Fibroblast of skin of left quadriceps (primary cell): ENCODE measurements at regions not wholly inside any gene's neighbourhood (a gene's known extent, or its start where the extent isn't known, plus 50 kb on each side); places are given as distances from the start of the nearest gene placed in this dataset.

Experiments used
- DNase-seq, 2 experiments: peaks; one replicate each; pipeline ENCODE4 v3.0.0-alpha.2; 2013; ENCODE audit warnings: low read depth in 2 of 2

DNA sequence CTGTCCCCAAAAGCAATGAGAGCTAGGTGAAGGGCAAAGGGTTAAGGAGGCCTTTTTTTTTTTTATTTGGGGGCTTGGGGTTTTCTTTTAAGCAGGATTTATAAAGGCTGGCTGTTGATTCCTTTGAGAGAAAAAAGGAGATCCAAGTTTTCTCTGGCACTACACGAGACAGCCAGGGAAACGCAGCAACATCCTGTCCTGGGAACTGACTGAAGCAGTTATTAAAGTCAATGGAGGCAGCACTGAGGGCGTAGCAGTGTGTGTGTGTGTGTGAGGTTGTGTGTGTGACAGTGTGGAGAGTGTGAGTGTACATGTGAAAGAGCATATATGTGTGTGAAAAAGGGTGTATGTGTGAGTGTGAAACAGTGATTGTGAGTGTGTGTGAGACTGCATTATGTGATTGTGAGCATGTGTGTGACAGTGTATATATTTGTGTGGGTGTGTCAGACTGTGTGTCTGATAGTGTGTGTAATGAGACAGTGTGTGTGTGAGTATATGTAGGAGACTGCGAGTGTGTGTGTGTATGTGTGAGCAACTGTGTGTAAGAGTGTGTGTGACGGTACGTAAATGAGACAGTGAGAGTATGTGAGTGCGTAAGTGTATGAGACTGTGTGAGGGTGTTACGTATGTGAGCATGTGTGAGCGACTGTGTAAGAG, 65.9 kb upstream of the TIAM1 start:
- no peak for DNase-seq

DNA sequence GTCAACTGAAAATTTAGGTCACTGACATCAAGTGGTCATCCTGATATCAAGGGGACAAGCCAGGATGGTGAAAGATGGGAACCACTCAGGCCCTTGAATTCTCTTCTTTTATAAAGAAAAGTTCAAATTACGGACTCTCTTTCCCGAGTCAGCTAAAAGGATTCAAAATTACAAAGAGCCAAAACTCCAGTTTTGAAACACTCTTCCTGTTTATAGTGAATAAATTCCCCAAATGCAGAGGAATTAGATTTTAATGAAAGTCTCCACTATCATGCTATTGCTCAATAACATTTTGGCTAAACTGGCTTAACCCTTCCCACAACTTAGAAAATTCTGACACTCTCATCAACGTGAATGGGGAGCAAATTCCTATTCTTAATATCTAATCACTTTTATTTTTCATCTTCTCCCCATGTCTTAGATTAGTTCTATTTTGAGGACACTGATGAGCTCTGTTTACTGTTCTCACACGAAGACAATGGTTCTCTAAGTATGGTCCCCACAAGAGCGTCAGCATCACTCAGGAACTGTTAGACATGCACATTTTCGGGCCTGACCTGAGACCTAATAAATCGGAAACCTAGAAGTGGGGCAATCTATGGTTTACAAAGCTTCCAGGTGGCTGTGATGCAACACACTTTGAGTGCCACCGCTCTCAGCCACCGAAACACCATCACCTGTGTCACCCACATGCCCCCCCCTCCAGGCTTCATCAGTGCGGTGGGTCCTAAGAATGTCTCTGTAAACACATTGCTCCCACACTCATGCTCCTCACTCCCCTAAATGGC, 64.4 kb upstream of the TIAM1 start:
- DNase-seq, result no peak

DNA sequence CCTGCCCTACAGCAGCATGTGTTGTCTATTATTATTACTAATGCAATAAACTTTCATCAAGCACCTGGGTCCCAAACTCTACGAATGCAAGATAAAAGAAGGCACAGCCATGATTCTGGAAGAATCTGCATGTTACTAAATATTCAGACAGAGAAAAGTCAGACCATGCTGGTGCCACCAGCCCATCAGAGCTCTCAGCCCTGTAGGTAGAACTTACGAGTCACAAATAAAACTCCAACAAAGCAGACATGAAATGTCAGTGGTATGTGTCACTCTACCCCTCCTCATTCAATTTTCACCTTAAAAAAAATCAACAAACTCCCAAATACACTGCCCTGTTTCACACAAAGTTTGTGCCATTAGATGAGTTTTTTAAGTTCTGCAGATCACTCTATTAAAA, 62.4 kb upstream of the TIAM1 start:
- no peak for DNase-seq

DNA sequence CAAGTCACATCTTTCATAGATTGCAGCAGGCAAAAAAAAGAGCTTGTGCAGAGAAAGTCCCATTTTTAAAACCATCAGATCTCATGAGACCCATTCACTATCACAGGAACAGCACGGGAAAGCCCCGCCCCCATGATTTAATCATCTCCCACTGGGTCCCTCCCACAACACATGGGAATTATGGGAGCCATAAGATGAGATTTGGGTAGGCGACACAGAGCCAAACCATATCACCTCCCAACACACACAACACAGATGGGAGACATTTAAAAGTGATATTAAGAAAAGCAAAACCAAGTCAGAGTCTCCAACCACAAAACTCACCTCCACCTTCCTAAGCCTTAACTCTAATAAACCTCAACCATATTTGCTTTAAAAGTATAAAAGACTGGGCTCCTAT, 61.5 kb upstream of the TIAM1 start:
- no peak for DNase-seq

DNA sequence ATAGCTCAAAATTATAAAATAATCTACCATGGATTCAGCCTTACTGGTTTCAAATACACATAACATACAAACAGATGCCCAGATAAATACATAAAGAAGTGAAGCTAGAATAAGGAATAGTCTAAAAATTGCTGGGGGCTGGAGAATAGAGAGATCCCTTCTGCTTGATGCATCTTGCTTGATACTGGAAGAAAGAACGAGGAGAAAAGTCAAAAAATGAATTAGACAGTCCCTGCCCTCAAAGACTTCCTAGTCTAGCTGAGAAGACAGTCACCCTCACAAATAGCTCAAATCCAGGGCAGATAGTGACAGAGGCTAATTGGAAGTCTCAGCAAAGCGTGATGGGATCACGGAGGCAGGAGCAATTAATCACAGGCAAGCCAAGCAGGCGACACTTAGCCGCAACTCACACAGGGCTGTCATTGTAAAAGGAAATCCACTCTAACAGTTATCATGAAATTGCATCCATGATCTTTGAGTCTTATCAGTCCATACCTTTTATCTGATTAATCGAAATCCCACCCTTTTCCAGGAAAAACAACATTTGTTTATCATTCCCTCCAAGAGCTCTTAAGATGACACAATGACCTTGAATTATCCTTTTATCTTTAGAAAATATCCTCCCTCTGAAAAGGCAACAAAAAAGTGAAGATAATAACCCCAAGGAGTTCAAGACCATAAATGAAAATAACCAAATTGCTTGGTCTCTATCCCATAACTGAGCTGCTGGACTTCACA, 59.7 kb upstream of the TIAM1 start:
- no peak for DNase-seq

DNA sequence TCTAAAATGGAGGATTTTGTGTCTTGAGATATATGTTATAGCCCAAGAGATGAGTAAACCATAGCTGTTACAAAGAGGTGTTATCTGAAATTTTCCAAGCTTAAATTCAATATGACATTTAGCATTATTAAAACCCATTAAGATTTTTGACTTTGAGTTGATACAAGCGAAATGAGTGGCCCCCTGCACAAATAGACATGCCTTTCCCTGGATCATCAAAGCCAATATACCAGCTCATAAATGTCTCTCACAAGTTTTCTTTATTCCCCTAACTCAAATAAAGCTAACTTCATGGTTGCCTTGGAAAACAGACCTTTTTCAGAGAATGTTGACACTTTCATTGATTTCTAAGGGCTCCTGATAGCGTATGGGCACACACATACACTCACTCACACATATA, 55.5 kb upstream of the TIAM1 start:
- DNase-seq, result no peak

DNA sequence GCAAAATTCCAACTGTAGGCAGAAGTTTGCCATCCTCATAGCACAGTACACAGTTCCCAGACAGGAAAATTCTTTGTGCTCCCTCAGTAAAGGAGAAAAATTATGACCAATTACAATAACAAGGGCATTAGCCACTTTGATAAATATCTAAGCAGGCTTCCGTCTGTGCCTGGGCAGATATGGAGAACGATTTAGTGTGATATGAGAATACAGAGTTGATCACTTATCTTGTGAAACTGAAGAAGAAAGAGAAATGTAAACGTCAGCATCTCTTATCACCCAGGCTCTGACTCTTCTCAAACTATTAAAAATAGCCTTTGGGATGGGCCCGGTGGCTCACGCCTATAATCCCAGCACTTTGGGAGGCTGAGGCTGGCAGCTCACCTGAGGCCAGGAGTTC, 54.5 kb upstream of the TIAM1 start:
- no peak for DNase-seq

DNA sequence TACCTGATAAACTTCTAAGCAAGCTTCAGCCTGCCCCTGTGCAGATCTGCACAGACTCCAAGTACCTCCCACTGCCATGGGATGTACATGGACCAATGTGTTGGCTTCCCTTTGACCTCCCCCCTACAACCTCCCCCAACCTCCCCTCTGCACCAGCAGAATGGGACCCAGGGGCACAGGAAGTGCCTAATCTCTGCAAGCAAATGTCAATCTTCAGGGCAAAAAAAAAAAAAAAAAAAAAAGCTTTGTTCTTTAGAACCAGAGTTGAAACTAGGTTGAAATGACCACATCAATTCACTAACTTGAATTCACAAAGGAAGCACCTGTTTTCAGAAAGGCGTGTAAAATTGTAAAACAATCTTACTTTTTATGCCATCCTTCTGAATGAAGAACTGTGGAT, 53.9 kb upstream of the TIAM1 start:
- no peak for DNase-seq

DNA sequence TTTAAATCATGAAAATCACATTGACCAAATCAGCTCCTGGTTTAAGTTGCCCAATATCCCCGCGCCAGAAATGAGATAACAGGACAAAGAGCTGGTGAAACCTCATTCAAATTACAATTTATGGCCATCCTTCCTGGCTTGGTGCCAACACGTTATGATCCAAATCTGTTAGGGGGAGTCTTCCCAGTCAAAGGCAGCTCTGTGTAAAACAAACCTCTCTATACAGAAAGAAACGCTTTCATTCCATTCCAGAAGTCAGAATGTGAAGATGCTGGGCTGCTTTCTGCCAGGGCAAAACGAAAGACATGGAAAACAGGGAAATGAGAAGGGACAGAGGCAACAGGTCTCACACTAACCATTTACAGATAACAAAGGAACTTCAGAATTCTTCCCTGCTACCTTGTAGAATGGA, 53.5 kb upstream of the TIAM1 start:
- DNase-seq, result no peak

DNA sequence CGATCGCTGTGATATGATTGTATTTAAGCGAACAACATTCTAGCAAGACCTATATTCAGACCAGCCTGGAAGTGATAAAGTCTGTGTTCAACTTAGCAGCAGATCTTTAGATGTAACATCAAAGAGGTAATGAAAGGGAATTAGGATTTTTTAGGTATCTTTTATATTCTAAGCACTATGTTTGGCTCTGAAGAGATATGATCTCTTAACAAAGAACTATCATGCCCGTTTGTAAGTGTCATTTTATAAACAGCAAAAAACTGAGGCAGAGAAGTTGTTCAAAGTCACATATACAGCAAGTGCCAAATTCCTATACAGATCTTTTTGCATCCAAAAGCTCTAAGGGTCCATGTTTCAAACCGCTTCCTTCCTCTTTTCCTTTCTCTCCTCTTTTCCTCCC, 53.0 kb upstream of the TIAM1 start:
- DNase-seq, result no peak

DNA sequence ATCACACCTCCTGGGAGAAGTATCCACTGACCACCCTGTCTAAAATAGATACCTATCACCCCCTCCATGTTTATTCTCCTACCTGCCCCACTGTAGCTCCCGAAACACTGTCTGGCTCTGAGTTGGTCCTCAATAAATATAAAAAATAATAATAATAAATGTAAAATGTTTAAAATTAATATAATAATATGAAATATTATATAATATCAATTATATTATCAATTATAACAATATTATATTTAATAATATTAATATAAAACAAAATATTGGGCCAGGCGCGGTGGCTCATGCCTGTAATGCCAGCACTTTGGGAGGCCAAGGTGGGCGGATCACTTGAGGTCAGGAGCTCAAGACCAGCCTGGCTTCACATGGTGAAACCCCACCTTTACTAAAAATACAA, 52.3 kb upstream of the TIAM1 start:
- DNase-seq, result no peak

DNA sequence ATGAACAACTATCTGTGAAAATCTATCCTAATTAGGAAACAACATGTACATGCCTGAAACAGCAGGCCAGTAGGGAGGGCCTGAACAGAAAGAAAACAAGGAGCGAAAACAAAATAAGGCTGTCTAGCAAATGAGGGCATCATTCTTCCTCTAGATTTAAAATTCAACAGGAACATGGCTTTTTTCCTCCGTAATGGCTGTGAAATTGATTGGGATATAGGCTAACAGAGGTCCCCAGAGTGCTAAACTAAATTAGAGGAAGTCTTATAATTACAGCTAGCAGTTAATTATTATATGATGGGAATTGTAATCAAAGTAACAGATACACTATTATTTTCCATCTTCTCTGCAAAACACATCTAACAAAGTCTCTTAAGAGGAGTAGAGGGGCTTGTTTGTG, 51.7 kb upstream of the TIAM1 start:
- DNase-seq, result no peak

DNA sequence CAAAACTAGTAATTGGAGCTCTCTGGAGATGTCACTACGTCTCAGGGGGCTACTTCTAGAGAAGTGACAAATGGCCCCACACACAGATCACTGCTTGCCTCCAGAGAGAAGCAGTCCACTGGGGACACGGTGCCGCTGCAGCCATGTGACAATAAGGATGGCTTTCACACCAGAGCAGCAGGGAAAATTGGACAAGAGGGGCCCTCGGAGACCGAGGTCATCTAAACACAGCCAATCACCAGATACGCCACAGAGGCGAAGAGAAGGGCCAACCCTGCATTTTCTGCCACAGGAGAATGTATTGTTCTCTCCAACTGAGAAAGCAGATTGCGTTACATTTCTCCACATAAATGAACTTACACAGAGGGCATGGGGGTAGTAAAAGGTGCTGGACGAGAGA, 51.2 kb upstream of the TIAM1 start:
- no peak for DNase-seq

DNA sequence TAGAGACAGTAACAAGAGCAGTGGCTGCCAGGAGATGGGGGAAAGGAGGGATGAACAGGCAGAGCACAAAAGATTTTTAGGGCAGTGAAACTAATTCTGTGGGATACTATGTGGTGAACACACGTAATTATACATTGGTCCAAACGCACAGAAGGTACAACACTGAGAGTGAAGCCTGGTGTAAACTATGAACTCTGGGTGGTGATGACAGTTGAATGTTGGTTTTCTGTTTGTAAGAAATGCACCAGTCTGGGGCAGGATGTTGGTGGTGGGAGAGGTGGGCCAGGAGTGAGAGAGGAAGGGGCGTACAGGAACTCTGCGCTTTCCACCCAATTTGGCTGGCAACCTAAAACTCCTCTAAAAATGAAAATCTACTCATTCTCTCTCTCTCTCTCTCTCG, 50.2 kb upstream of the TIAM1 start:
- no peak for DNase-seq
